Pons (tissue), 1 donor: ENCODE measurements at regions not wholly inside any gene's neighbourhood (a gene's known extent, or its start where the extent isn't known, plus 50 kb on each side); places are given as distances from the start of the nearest gene placed in this dataset.
"Not testable (repeated sequence)": the region's sequence is repeated elsewhere in the genome, so short reads cannot be mapped to it uniquely, and the experiment has no call there.

Experiments
- DNase-seq: peaks from one replicate; pipeline ENCODE4 v3.0.0-alpha.2; 2016; ENCODE audit warnings: low spot score

DNA sequence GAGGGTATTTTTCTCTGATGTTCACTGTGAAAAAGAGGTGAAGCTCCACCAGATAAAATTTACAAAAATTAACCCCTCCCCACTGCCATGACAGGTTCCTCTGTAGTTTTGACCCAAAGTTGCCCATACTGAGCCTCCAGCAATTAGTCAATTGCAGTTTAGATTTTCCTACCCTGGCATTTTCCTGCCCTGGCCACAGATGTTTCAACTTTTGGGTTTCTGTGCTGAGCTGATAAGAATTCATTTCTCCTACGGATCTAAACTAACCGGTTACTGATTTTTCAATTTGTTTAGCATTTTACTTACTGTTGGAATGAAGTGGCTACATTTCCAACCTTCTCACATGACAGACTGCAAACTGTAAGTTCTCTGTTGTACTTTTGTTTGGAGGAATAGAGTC, 1346.1 kb upstream of the EPHA6 start:
- no peak for DNase-seq

GRCh38 chr3:95474338-95474737, 1340.1 kb upstream of the EPHA6 start:
- DNase-seq = no peak

DNA sequence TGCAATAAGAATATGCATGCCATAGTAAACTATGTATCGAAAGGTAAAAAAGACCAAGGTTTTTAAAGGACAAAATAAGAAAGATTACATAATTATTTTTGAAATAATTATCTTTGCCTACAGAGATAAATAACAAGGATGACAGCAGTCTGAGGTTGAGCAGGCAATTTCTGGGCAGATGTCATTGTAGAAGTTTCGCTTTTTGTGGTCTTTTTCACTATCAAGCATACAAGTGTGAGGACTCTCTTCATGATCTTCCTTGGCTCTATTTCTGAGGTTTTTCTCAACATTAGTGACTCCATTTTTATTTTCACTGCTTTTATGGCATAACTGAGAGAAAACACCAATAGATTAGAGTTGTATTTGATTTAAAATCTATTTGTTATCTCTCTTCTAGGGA, 1337.9 kb upstream of the EPHA6 start:
- DNase-seq = no peak

DNA sequence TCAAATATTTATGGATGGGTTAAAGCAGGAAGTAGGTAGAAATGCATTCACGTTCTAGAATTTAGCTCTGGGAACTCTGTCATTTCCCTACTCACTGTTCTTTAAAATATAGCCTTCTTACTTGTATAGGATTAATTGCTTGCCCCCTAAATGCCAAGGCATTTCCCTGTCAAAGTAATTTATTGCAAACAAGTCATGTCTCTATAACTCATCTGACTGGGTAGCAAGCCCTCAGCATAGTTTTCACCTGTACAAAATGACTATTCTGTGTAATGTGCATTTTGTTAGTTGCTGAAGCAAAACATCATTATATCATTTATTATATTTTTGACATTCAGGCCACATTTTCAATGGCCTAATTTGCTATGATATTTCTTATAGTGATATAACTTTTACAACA, 1308.2 kb upstream of the EPHA6 start:
- DNase-seq = no peak

GRCh38 chr3:95508124-95508523, 1306.3 kb upstream of the EPHA6 start:
- no peak for DNase-seq

DNA sequence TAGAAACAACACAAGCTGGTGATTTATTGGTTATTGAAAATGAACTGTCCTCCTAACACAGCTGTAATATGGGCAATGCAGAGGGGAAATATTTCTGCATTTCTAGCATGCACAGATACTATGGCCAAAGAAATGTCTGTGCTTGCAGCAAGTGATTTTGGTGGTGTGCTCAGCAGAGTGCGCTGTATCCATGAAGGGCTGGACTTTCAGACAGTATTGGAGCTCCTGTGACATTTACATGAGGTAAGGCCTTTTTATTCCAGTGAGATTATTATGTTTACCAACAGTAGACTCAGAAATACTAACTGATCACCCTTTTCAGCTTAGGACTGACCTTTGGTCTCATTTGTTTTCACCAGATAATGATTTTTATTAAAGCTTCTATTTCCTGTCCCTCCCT, 1302.6 kb upstream of the EPHA6 start:
- DNase-seq = no peak

DNA sequence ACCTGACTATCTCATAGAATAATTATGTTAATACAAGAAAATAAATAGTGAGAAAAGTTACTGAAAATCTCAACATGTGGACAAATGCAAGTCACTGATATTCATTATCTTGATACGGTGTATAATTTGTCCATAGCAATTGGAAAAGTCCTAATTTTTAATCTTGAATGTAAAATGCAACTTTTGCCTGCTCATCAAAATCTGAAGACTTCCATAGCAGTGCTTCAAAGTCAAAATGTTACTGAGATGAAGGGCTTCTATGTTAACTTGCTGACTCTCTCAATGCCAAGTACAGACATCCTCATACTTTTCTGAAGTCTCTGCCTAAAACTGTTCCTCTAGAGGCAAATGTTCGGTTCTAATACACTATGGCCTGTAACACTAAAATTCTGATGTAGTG, 1300.1 kb upstream of the EPHA6 start:
- DNase-seq = no peak

GRCh38 chr3:95521396-95521795, 1293.0 kb upstream of the EPHA6 start:
- DNase-seq = no peak

DNA sequence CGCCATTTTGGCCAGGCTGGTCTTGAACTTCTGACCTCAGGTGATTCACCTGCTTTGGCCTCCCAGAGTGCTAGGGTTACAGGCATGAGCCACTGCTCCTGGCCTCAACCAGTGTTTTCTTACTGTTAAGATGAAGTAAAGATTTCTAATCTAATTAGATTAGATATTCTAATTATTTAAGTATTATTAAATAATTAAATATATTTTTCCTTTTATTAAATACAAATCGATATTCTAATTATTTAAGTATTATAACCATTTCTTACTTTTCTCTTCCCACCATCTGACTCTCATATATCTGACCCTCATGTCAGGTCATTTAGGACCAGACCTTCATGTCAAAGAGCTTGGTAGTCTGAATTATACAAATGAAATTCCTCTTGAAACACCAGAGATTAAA, 1291.9 kb upstream of the EPHA6 start:
- DNase-seq = no peak

- DNase-seq = no peak
Observed at GRCh38 chr3:95539950-95540483, 1274.4 kb upstream of the EPHA6 start.

GRCh38 chr3:95565502-95565901, 1248.9 kb upstream of the EPHA6 start:
- DNase-seq = no peak

DNA sequence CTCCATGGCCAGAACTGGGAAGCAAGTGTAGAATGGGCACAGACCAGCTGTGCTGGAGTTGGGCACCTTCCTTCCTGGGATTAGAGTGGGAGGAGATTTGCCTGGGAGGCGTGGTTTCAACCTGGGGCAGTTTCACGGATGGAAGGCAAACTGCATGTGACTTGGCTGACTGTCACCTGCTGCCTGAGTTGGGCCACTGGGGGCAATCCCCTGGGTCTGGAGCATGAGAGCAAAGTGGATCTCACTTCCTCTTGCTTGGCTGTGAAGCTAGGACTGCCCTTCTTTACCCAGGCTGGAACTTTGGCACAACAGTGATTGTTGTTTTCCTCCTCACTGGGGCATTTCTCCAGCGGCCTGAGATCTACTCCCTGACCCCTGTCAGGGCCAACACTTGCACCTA, 1247.0 kb upstream of the EPHA6 start:
- DNase-seq = no peak

- no peak for DNase-seq
Observed at GRCh38 chr3:95586754-95587153, 1227.6 kb upstream of the EPHA6 start.

DNA sequence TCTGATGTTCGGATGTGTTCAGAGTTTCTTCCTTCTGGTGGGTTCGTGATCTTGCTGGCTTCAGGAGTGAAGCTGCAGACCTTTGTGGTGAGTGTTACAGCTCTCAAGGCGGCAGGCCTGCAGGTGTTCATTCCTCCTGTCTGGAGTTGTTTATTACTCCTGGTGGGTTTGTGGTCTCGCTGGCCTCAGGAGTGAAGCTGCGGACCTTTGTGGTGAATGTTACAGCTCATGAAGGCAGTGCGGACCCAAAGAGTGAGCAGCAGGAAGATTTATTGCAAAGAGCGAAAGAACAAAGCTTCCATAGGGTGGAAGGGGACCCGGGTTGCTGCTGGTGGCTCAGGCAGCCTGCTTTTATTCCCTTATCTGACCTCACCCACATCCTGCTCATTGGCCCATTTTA, 1226.8 kb upstream of the EPHA6 start:
- DNase-seq = not testable (repeated sequence)

DNA sequence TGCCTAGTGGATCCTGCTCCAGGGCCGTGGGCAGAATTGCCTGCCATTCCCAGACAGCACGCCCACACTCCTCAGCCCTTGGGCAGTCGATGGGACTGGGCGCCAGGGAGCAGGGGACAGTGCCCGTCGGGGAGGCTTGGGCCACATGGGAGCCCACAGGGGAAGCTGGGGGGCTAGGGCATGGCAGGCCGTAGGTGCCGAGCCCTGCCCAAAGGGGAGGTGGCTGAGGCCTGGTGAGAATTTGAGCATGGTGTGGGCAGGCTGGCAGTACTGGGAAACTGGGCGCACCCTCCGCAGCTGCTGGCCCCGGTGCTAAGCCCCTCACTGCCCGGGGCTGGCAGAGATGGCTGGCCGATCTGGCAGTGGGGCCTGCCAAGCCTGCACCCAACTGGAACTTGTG, 1225.9 kb upstream of the EPHA6 start:
- no peak for DNase-seq

- DNase-seq = no peak
Observed at GRCh38 chr3:95595416-95596075, 1218.8 kb upstream of the EPHA6 start.

DNA sequence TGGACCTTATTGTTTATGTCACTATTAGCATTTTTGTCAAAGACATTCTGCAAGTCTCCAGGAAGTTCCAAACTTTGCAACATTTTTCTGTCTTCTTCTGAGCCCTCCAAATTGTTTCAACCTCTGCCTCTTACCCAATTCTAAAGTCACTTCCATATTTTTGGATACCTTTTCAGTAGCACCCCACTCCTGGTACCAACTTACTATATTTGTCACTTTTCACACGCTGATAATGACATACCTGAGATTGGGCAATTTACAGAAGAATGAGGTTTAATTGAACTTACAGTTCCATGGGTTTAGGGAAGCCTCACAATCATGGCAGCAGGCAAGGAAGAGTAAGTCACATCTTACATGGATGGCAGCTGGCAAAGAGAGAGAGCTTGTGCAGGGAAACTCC, 1206.5 kb upstream of the EPHA6 start:
- DNase-seq = no peak

DNA sequence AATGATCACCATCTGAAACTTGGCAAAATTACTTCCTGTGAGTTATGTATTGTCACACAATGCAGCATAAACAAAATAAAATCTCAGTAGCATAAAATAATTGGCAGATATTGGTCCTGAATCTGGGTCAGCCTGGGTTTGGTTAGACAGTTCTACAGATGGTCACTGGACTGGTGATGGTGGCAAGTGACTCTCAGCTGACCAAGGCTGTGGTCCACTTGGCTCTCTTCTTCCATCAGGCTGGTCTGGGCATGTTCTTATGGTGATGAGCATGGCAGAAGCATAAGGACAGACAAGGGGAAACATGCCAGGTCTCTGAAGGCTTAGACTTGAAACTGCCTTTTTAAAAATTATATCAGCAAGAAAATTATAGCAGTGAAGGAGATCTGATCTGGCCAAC, 1205.0 kb upstream of the EPHA6 start:
- DNase-seq = no peak

GRCh38 chr3:95612611-95613010, 1201.8 kb upstream of the EPHA6 start:
- DNase-seq = no peak

DNA sequence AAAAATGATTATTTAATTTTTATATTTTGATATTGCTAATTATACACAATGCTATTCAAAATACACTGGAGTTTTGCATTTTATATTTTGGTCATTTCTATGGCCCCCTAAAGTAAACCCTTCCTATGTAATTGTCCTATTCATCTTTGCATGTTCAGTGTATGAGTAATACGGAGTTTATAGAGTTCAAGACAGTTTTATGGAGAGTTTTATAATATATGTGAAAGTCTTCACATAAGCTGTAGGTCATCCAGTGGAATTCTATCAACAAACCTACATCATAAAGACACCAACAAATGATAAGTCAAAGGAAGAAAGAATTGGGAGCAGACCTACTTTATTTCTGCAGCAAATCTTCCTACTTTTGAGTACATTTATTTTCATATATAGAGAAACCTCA, 1200.4 kb upstream of the EPHA6 start:
- no peak for DNase-seq

GRCh38 chr3:95615592-95616310, 1198.6 kb upstream of the EPHA6 start:
- DNase-seq = peak; percentile 21

DNA sequence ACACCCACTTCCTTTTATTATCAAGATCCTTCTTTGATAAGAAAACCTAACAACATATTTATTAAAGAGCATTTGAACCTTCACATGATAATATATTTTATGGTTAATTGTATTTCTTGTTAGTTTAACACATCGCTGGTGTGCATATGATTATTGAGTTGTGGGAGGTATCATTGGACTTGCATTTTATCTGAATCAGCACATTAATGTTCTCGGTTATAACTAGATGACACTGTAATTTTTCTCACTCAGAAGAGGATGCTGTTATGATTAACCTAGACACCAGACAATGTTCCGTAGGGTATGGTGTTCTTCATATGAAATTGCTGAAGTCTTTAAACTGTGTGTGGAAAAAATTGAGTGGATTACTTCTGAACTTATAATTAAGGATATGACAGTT, 1188.3 kb upstream of the EPHA6 start:
- DNase-seq = no peak

DNA sequence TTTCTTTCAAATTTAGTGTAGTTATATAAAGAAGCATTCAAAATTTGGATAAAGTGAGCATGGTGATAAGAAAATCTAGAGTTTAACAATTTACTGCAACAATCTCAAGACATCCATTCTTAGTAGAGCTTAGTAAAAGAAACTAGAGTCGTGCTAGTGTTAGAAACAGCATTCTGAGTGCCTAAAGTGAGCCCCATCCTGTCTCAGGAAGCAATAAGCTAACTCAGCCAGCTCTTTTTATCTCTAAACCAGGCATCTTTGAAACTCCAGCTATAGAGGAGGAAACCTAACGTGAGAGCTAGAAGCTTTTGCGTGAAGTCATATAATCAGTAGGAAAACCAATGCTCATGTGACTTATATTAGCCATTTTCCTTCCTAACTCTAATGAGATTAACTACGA, 1187.1 kb upstream of the EPHA6 start:
- DNase-seq = no peak

- no peak for DNase-seq
Observed at GRCh38 chr3:95627697-95628096, 1186.7 kb upstream of the EPHA6 start.
